Aorta (tissue), 5 donors: ENCODE measurements at regions not wholly inside any gene's neighbourhood (a gene's known extent, or its start where the extent isn't known, plus 50 kb on each side); places are given as distances from the start of the nearest gene placed in this dataset.
A peak's percentile ranks its signal among the peaks of the same experiment; 100 is the strongest.

ENCODE experiments used
- ATAC-seq: fragments of 200-7000 bp; cut with Tn5 transposase; one replicate; pipeline ENCODE4 v1.9.1; 2022; ENCODE audit warnings: moderate library complexity; ENCODE audit not compliant: low FRiP score
- DNase-seq, 2 donors: peaks; one replicate each; pipeline ENCODE4 v3.0.0-alpha.2; 2020
- H3K27ac ChIP-seq, 2 donors: one replicate each; pipeline ENCODE4 v1.5.1; 2013; ENCODE audit warnings: low read length in 2 of 2, mild to moderate bottlenecking in 2 of 2, moderate library complexity in 2 of 2, control low read depth in 1 of 2, inconsistent platforms in 1 of 2, low read depth in 1 of 2
- H3K27me3 ChIP-seq, 2 donors: one replicate each; pipeline ENCODE4 v1.6.1; 2013; ENCODE audit warnings: control low read depth in 1 of 2, low read length in 1 of 2, mild to moderate bottlenecking in 1 of 2, moderate library complexity in 1 of 2; ENCODE audit not compliant: insufficient read depth in 2 of 2, control insufficient read depth in 1 of 2
- H3K36me3 ChIP-seq, 2 donors: one replicate each; pipeline ENCODE4 v1.6.1; 2013; ENCODE audit warnings: control low read depth in 1 of 2, low read length in 1 of 2, mild to moderate bottlenecking in 1 of 2; ENCODE audit not compliant: insufficient read depth in 2 of 2, control insufficient read depth in 1 of 2
- H3K4me1 ChIP-seq, 2 donors: one replicate each; pipeline ENCODE4 v1.6.1; 2013; ENCODE audit warnings: low read length in 2 of 2, control low read depth in 1 of 2, mild to moderate bottlenecking in 1 of 2, moderate library complexity in 1 of 2; ENCODE audit not compliant: insufficient read depth in 2 of 2, control insufficient read depth in 1 of 2
- H3K4me3 ChIP-seq, 2 donors: one replicate each; pipeline ENCODE4 v1.5.1; 2013; ENCODE audit warnings: low read length in 2 of 2, control low read depth in 1 of 2, mild to moderate bottlenecking in 1 of 2
- H3K9me3 ChIP-seq: one replicate; pipeline ENCODE4 v1.6.1; 2013; ENCODE audit warnings: mild to moderate bottlenecking, low read length; ENCODE audit not compliant: control insufficient read depth
- WGBS, 2 donors: extraction: QIAGEN DNeasy Blood & Tissue Kit; methylation state at CpG; one replicate each; pipeline ENCODE4 v1.1.7; 2013; 5-methylcytosine and 5-hydroxymethylcytosine counted together
- intact Hi-C, 2 donors: fragments of 100-400 bp; cut with DNase I; formaldehyde crosslinking; loops; one replicate each; pipeline versions ENCODE4 v1.14.2 to v1.15.0; 2022
- donor health status: healthy with polysubstance abuse.
- donor health status: Bipolar disorder and iron deficiency.
- donor health status: DM: no; HTN: no; CAD: no.
- donor health status: DM: no; HTN: no; CAD: no.
- donor health status: DM: yes; HTN: yes; CAD: no.

- ATAC-seq (peak; percentile 91), DNase-seq (peak; percentile 83 to 88)
- H3K4me3 ChIP-seq: no peak overlapping the region
- intact Hi-C loops: loop anchor here in 1 of 2 donors (5.0 kb wide), 1 partner anchor 195 kb away; no protein-coding TSS in a partner anchor
- H3K36me3 ChIP-seq: no peaks in the 10 kb centered on the region
- 3 to 6% methylated on average over 6 of the region's 6 CpGs for WGBS, 2 donors
- H3K4me1 ChIP-seq: peaks cover 2 to 15% of the 10 kb centered on the region in 2 donors
- H3K27me3 ChIP-seq: no peaks in the 10 kb centered on the region
- no peaks in the 10 kb centered on the region for H3K9me3 ChIP-seq
- H3K27ac ChIP-seq: peak overlapping the region; percentile 85 to 91
These were observed 90.8 kb upstream of the ERRFI1 start for GRCh38 chr1:8116894-8117264.

DNA sequence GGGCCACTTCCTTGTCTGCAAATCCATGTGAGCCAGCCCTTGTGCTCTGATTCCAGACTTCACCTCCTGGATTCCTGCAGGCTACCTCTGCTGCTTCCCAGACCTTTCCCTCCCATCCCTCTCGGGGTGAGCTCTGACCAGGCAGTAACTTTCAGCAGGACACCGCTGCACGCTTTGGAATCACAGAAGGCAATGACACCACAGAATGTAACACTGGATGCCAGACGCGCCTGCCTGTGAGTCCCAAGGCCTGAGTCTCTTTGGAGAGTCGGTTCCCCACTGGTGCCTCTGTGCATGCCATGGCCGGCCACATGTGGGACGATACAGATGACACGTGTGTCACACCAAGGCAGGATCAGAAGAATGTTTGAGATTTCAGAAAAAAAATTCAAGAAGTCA lies 89.7 kb upstream of the ERRFI1 start:
- no peak overlapping the region for H3K4me3 ChIP-seq
- intact Hi-C loops: loop anchor here in 1 of 2 donors (5.0 kb wide), 1 partner anchor 197 kb away; no protein-coding TSS in a partner anchor
- peak overlapping the region; percentile 38 to 91 for H3K27ac ChIP-seq
- WGBS, 2 donors: 82 to 87% methylated on average over 9 of the region's 9 CpGs
- H3K36me3 ChIP-seq: no peaks in the 10 kb centered on the region
- peaks cover 2 to 15% of the 10 kb centered on the region in 2 donors for H3K4me1 ChIP-seq
- DNase-seq: no peak
- H3K27me3 ChIP-seq: no peaks in the 10 kb centered on the region
- no peak for ATAC-seq
- no peaks in the 10 kb centered on the region for H3K9me3 ChIP-seq

DNA sequence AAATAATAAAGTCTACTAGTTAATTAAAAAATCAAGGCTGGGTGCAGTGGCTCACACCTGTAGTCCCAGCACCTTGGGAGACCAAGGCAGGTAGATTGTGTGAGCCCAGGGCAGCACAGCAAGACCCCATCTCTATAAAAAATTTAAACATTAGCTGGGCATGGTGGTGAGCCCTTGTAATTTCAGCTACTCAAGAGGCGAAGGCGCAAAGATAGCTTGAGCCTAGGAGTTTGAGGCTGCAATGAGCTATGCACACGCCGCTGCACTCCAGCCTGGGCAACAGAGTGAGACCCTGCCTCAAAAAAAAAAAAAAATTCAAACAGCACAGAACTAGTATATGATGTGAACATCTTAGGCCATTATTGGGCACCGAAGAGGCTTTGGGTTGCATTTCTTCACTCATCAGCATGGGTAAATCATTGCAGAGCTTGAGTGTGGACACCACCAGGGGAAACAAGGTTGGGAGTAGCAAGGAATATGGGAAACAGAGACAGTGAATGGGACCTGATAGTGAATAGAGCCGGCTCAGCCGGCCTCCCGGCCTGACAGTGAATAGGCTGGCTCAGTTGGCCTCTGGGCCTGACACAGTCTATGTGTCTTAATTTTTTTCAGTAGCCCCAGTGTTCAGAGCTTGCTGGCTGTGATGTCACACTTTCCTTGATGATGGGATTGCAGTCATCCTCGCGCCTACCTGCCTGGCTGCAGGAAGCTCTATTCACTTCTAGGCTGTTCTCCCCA lies 89.1 kb upstream of the ERRFI1 start:
- Histone ChIP-seq H3K4me1 (peaks cover 2 to 10% of the 10 kb centered on the region in 2 donors), H3K27ac (peak overlapping the region; percentile 38 to 91), H3K4me3 (no peak overlapping the region), H3K36me3 (no peaks in the 10 kb centered on the region), H3K9me3 (no peaks in the 10 kb centered on the region), H3K27me3 (no peaks in the 10 kb centered on the region)
- intact Hi-C loops: loop anchor here in 1 of 2 donors (5.0 kb wide), 1 partner anchor 197 kb away; no protein-coding TSS in a partner anchor
- no peak for DNase-seq
- no peak for ATAC-seq
- 96 to 97% methylated on average over 10 of the region's 10 CpGs for WGBS, 2 donors

DNA sequence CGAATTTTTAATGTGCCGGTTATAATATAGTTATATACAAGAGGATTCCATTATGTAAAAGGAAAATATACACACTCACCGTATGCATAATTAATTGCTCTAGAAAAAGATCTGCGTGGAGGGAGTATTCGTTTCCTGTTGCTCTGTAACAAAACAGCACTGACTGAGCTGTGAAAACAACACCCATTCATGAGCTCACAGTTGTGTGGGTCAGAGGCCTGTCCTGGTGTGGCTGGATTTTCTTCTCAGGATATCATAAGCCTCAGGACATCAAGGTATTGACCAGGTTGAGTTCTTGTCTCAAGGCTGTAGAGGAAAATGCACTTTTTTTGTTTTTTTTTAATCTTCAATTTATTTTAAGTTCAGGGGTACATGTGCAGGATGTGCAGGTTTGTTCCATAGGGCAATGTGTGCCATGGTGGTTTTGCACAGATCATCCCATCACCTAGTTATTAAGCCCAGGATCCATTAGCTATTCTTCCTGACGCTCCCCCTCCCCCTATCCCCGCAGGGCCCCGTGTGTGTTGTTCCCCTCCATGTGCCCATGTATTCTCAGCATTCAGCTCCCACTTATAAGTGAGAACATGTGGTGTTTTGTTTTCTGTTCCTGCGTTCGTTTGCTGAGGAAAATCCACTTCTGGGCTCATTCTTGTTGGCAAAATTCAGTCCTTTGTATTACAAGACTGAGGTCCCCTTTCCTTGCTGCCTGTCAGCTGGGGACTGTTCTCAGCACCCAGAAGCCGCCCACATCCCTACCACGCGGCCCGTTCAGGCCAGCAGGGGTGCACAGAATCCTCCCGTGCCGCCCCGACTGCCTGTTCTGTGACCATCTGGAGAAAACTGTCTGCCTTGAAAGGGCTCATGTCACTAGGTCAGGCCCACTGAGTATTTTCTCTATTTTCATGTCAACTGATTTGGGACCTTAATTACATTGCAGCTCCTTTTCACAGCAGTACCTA lies 87.4 kb upstream of the ERRFI1 start:
- no peak overlapping the region for H3K27ac ChIP-seq
- H3K27me3 ChIP-seq: no peaks in the 10 kb centered on the region
- 17 to 21% methylated on average over 17 of the region's 17 CpGs for WGBS, 2 donors
- H3K9me3 ChIP-seq: no peaks in the 10 kb centered on the region
- H3K36me3 ChIP-seq: no peaks in the 10 kb centered on the region
- peaks cover 0 to 5% of the 10 kb centered on the region in 2 donors for H3K4me1 ChIP-seq
- DNase-seq (no peak), ATAC-seq (no peak)
- H3K4me3 ChIP-seq: no peak overlapping the region
- intact Hi-C loops: no loop called here

- Histone ChIP-seq H3K4me1 (no peaks in the 10 kb centered on the region), H3K27ac (no peak overlapping the region), H3K4me3 (no peak overlapping the region), H3K36me3 (no peaks in the 10 kb centered on the region), H3K9me3 (no peaks in the 10 kb centered on the region), H3K27me3 (no peaks in the 10 kb centered on the region)
- DNase-seq (no peak), ATAC-seq (no peak)
- intact Hi-C loops: no loop called here
- 72 to 74% methylated on average over 11 of the region's 11 CpGs for WGBS, 2 donors
These were observed 86.6 kb upstream of the ERRFI1 start for GRCh38 chr1:8112611-8113261.

DNA sequence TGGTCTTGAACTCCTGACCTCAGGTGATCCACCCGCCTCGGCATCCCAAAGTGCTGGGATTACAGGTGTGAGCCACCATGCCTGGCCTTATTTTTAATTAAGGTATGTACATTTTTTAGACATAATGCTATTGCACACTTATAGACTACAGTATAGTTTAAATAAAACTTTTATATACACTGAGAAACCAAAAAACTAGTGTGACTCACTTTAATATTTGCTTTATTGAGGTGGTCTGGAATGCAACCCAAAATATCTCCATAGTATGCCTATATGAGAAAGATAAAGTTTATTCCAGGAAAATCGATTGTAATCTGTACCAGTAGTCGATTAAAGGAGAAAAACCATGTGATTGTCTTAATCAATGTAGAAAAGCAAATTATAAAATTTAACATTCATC lies 85.5 kb upstream of the ERRFI1 start:
- no peak overlapping the region for H3K4me3 ChIP-seq
- no peaks in the 10 kb centered on the region for H3K36me3 ChIP-seq
- ATAC-seq (no peak), DNase-seq (no peak)
- no peaks in the 10 kb centered on the region for H3K9me3 ChIP-seq
- intact Hi-C loops: no loop called here
- 75 to 80% methylated on average over 4 of the region's 4 CpGs for WGBS, 2 donors
- H3K27ac ChIP-seq: no peak overlapping the region
- no peaks in the 10 kb centered on the region for H3K4me1 ChIP-seq
- H3K27me3 ChIP-seq: no peaks in the 10 kb centered on the region

DNA sequence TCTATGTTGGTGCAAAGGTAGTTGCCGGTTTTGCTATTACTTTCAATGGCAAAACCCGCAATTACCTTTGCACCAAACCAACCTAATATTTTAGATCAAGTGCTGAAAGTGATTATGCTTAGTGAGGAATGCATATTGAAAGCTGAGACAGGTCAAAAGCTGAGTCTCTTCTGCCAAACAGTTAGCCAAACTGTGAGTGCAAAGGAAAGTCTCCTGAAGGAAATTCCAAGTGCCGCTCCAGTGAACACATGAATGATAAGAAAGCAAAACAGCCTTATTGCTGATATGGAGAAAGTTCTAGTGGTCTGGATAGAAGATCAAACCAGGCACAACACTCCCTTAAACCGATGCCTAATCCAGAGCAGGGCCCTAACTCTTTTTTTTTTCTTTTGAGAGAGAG lies 83.1 kb upstream of the ERRFI1 start:
- Histone ChIP-seq H3K4me1 (no peaks in the 10 kb centered on the region), H3K36me3 (no peaks in the 10 kb centered on the region), H3K27me3 (no peaks in the 10 kb centered on the region), H3K4me3 (no peak overlapping the region), H3K27ac (no peak overlapping the region), H3K9me3 (no peaks in the 10 kb centered on the region)
- WGBS, 2 donors: 64 to 72% methylated on average over 4 of the region's 4 CpGs
- DNase-seq (no peak), ATAC-seq (no peak)
- intact Hi-C loops: no loop called here

DNA sequence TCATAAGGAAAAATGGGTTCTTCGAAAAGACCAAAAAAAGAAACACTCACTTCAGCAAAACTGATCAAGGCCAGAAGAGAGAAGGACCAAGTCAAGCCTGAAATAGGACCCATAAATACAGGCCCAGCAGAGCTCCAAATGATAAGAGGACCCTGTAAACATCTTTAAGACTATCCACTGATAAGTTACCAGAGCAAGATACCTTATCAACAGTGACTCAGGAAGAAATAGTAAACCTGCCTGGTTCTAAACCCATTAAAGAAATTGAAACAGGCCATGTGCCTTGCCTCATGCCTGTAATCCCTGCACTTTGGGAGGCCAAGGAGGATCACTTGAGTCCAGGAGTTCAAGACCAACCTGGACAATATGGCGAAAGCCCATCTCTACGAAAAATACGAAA lies 81.8 kb upstream of the ERRFI1 start:
- WGBS, 2 donors: 96 to 97% methylated on average over 4 of the region's 4 CpGs
- H3K4me3 ChIP-seq: no peak overlapping the region
- no peaks in the 10 kb centered on the region for H3K36me3 ChIP-seq
- H3K9me3 ChIP-seq: no peaks in the 10 kb centered on the region
- intact Hi-C loops: no loop called here
- DNase-seq (no peak), ATAC-seq (no peak)
- no peak overlapping the region for H3K27ac ChIP-seq
- H3K27me3 ChIP-seq: no peaks in the 10 kb centered on the region
- H3K4me1 ChIP-seq: no peaks in the 10 kb centered on the region
